Left cardiac atrium (tissue), 4 donors: ENCODE measurements at regions not wholly inside any gene's neighbourhood (a gene's known extent, or its start where the extent isn't known, plus 50 kb on each side); places are given as distances from the start of the nearest gene placed in this dataset.

ENCODE experiments used
- ATAC-seq, 2 donors: fragments of 200-7000 bp; cut with Tn5 transposase; one replicate each; pipeline ENCODE4 v1.9.1; 2020; ENCODE audit warnings: mild to moderate bottlenecking in 2 of 2, moderate library complexity in 2 of 2
- DNase-seq: peaks from one replicate; pipeline ENCODE4 v3.0.0-alpha.2; 2020
- intact Hi-C, 2 donors: fragments of 100-400 bp; cut with DNase I; formaldehyde crosslinking; loops; one replicate each; pipeline versions ENCODE4 v1.14.1 to v1.15.1; 2022 to 2023
- donor health status: DM: no; HTN: yes; CAD: no.
- donor health status: DM: no; HTN: yes; CAD: no; lungs with severe emphysema.
- donor health status: DM: yes; HTN: yes; CAD: no.
- donor health status: Dilated cardiomyopathy.

DNA sequence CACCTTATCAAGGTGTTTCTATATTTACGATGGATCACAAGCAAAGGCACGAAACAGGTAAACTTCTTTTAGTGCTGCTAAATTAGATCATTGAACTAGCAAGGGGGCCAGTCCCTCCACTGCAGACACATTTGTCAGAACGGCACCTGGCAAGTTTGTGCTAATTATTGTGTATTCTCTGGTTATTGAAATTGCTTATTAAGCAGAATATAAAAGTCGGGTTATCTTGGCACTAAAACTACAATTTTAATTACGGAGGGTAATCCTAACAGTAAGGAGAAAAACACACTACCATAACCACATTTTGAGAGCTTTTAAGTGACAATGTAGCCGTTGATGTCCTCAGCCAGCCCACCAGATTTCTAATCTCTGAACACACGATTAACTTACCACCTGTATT, 118.9 kb upstream of the BTN3A2 start:
- DNase-seq, result no peak
- no peak for ATAC-seq
- intact Hi-C loops, result no loop called here

DNA sequence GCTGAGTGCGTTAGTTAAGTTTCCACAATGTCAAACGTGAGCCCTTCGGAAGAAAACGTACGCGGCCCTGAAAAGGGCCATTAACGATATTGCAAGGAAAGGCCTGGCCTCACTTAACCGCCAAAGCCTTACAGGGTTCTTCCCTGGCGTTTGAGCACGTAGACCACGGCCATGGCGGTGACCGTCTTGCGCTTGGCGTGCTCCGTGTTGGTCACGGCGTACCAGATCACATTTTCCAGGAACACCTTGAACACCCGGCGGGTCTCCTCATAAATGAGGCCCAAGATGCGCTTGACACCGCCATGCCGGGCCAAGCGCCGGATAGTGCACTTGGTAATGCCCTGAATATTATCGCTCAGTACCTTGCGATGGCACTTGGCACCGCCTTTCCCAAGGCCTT, 118.4 kb upstream of the BTN3A2 start:
- intact Hi-C loops, result no loop called here
- ATAC-seq, result no peak
- no peak for DNase-seq

DNA sequence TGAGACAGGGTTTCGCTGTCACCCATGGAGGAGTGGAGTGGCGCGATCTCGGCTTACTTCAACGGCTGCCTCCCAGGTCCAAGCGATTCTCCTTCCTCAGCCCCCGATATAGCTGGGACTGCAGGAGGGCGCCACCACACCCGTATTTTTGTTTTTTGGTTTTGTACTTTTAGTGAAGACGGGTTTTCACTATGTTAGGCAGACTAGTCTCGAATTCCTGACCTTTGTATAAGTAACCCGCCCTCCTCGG, 115.4 kb upstream of the BTN3A2 start:
- DNase-seq (no peak), ATAC-seq (peak; percentile 32 to 43)
- intact Hi-C loops, result no loop called here

GRCh38 chr6:26249957-26250697, 114.9 kb upstream of the BTN3A2 start:
- intact Hi-C loops, result no loop called here
- DNase-seq (peak; percentile 43), ATAC-seq (peak; percentile 67 to 69)

GRCh38 chr6:26250698-26251044, 114.3 kb upstream of the BTN3A2 start:
- DNase-seq (no peak), ATAC-seq (peak in 1 of 2 donors; percentile 24)
- intact Hi-C loops, result no loop called here

- intact Hi-C loops, result no loop called here
- ATAC-seq, result peak; percentile 45 to 63
Measured at GRCh38 chr6:26251354-26252076, 113.5 kb upstream of the BTN3A2 start.

DNA sequence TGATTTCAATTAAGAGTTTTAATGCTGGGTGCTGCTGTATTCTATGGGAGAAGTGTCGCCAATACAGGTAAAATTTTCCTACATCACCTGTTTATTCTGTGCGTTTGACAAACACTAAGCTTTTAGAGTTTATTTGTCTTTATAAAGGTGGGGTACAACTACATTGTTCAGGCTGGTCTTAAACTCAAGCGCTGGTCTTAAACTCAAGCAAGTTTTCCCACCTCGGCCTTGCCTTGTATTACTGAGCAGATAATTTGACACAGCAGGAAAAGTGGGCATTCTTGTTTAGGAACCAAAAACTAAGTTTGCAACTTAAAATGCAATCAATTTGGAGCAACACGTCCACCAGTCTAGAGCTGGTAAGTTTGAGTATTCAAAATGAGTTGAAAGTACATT, 112.9 kb upstream of the BTN3A2 start:
- intact Hi-C loops, result no loop called here
- no peak for DNase-seq
- ATAC-seq, result no peak

More at GRCh38 chr6:26251354-26252076, 113.5 kb upstream of the BTN3A2 start:
- DNase-seq, result peak; percentile 44

GRCh38 chr6:26254724-26255123, 110.3 kb upstream of the BTN3A2 start:
- ATAC-seq (no peak), DNase-seq (no peak)
- intact Hi-C loops, result no loop called here

DNA sequence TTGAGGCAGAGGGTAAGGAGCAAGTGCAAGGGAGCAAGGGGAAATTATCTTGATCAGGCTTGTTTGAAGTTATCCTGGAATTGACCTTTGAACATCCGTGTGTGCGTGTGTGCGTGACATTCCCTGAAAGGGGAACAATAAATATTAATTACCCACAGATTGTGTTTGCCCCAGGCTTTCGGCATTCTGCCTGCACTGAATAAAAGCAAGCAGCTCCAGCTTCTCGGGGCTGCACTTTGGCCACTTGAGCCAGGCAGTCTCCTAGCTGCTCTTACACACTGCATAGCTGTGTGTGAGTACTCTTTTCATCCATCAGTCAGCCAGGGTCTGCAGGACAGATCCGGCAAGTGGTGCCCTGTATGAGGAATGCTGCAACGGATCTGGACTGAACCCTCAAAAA, 107.7 kb upstream of the BTN3A2 start:
- no peak for DNase-seq
- intact Hi-C loops, result no loop called here
- ATAC-seq, result no peak

- ATAC-seq (no peak), DNase-seq (no peak)
- intact Hi-C loops, result no loop called here
Measured at GRCh38 chr6:26258212-26258977, 106.6 kb upstream of the BTN3A2 start.

DNA sequence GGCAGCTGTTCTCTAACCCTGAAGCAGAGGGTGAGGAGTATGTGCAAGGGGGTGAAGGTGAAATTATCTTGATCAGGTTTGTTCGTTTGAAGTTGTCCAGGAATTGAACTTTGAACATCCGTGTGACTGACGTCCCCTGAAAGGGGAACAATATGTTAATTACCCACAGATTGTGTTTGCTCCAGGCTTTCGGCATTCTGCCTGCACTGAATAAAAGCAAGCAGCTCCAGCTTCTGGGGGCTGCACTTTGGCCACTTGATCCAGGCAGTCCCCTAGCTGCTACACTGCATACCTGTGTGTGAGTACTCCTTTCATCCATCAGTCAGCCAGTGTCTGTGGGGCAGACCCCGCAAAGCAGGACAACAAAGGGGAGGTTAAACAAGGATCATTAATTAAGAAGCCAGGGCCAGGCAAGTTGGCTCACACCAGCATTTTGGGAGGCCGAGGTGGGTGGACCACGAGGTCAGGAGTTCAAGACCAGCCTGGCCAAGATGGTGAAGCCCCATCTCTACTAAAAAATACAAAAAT, 104.8 kb upstream of the BTN3A2 start:
- DNase-seq (no peak), ATAC-seq (no peak)
- intact Hi-C loops, result no loop called here

GRCh38 chr6:26260725-26261490, 104.1 kb upstream of the BTN3A2 start:
- DNase-seq, result no peak
- ATAC-seq, result no peak
- intact Hi-C loops, result no loop called here

DNA sequence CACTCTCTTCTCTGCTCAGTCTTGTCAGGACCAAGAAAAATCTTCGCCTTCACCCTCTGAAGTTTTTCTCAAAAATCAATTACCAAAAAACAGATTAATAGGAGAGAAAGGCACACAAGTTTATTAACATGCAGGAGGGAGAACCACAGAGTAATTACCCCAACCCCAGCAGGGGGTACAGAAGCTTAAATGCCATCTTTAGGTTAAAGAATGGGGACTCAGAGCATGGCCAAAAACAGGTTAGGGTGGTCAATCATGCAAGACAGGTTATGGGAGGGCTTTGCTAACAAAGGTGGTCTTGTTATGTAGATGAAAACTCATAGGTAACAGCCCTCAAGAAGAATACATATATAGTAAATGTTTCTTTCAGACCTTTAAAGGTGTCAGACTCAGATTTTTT, 100.5 kb upstream of the BTN3A2 start:
- DNase-seq (no peak), ATAC-seq (no peak)
- intact Hi-C loops, result no loop called here

- DNase-seq (no peak), ATAC-seq (no peak)
- intact Hi-C loops, result no loop called here
Measured at GRCh38 chr6:26267083-26267589, 97.9 kb upstream of the BTN3A2 start.

DNA sequence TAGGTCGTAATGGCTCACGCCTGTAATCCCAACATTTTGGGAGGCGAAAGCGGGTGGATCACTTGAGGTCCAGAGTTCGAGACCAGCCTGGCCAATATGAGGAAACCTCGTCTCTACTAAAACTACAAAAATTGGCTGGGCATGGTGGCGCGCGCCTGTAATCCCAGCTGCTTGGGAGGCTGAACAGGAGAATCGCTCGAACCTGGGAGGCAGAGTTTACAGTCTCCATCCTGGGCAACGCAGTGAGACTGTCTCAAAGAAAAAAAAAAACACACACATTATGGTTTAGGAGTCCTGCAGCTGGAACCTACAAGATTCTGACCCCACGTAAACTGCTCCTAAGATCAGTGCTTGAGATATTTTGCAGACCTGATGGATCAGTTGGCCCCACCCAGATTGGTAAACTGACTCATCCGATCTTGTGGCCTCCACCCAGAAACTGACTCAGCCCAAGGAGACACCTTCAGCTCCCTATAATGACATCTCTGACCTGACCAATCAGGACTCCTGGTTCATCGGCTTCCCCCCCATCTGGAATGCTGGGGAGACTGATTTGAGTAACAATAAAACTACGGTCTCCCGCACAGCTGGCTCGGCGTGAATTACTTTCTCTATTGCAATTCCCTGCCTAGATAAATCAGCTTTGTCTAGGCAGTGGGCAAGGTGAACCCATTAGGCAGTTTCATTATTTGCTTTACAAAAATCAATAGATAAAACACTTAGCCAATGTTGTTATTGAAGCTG, 96.2 kb upstream of the BTN3A2 start:
- intact Hi-C loops, result no loop called here
- no peak for ATAC-seq
- no peak for DNase-seq

DNA sequence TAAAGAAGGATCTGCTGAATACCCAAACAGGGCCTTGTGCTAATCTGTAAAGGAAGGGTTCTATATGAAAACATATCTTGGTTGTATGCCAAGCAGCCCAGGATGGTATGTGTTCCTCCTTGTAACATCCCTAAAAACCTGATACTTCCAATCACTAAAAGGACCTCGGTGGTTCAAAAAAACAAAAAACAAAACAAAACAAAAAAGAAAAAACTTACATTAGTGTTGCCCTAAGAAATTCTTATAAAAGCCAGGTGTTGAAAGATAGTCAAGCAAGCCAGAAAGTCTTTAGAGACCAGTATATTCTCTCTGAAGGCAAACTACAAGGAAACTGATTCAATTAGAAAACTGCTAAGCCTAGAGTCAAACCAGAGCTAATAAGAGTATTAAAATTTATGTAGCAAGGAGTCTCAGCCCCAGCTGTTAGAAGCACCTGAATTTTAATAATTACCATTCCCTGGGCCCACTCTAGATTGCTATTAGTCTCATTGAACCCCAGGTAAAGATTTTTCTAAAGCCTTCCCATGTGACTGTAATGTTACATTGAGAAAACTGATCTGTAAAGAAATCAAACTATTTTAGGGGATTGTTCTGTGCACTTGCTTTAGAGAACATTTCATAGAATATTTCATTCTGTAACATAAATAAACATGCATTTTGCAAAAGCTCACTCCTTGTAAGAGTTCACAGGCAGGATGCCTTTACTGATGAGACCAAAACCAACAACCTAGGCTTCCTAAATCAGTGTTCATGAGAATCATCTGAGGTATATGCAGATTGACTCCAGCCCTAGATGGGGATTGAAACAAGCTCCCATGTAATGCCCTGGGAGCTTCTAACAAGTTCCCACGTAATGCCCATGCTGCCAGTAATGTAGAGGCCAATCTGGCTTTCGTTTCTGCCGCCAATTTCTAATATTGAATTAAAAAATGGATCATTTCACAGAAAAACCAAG, 95.2 kb upstream of the BTN3A2 start:
- intact Hi-C loops, result no loop called here
- ATAC-seq (no peak), DNase-seq (no peak)

DNA sequence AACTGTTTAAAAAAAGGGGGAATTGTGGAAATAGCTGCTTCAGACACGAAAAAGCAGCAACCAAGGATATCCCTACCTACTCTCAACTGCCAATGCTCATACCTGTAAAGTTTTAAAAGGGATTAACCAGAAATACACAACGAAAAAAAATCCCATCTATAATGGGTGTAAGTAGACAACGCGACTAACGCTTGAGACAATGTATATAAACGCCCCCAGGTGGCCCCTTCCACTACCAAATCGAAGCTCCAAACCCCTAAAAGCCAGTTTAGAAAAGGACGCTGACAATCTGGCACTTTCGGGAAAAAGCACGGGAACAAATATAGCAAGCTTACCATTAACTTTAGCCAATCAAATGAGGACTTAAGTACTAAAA, 94.5 kb upstream of the BTN3A2 start:
- DNase-seq (no peak), ATAC-seq (no peak)
- intact Hi-C loops, result no loop called here
